SK-N-SH (cell line): ENCODE measurements at regions not wholly inside any gene's neighbourhood (a gene's known extent, or its start where the extent isn't known, plus 50 kb on each side); places are given as distances from the start of the nearest gene placed in this dataset.

Experiments
- CTCF ChIA-PET: fragments of 300-600, 350-600 bp; formaldehyde crosslinking; extraction: SDS; loops from one replicate; lab custom pipeline; 2021; lab: Yijun Ruan, JAX
- POLR2A ChIA-PET: fragments of 350-600 bp; sonication (Branson Sonifier 250); formaldehyde crosslinking; extraction: SDS; loops from one replicate; lab custom pipeline; 2020; ENCODE audit warnings: antibody characterized with exemption, inconsistent platforms; lab: Yijun Ruan, JAX
- DNase-seq: peaks from one replicate; pipeline ENCODE4 v3.0.0; 2012
- H2AFZ ChIP-seq: fragments of 200-600 bp; sonication (generic); 2 replicates; pipeline ENCODE4 v1.8.1; 2016; ENCODE audit warnings: antibody characterized with exemption, mild to moderate bottlenecking, low read depth
- H3F3A ChIP-seq: fragments of 200-600 bp; sonication (generic); replicated peaks from 2 replicates; pipeline ENCODE3; 2016; ENCODE audit warnings: antibody characterized with exemption, mild to moderate bottlenecking; ENCODE audit not compliant: insufficient read depth
- H3K27ac ChIP-seq, 2 experiments: fragments of 200-500 bp in 1 of 2; fragments of 200-600 bp in 1 of 2; sonication (Bioruptor generic) in 1 of 2; sonication (generic), shearing (Covaris generic) in 1 of 2; 2 replicates each; pipeline versions ENCODE4 v1.5.1 to v1.6.1; 2014 to 2016; ENCODE audit warnings: low read depth in 2 of 2, inconsistent platforms in 1 of 2, low read length in 1 of 2, mild to moderate bottlenecking in 1 of 2, mixed read lengths in 1 of 2
- H3K27me3 ChIP-seq: fragments of 200-600 bp; sonication (generic), shearing (Covaris generic); 2 replicates; pipeline ENCODE4 v1.6.1; 2016; ENCODE audit warnings: mixed run types; ENCODE audit not compliant: insufficient read depth
- H3K36me3 ChIP-seq, 2 experiments: fragments of 200-500 bp in 1 of 2; fragments of 200-600 bp in 1 of 2; sonication (Bioruptor generic) in 1 of 2; sonication (generic) in 1 of 2; replicated peaks in 1 of 2; 2 replicates each; pipeline versions ENCODE3 to v1.5.1; 2014 to 2016; ENCODE audit warnings: low read length in 1 of 2, mild to moderate bottlenecking in 1 of 2; ENCODE audit not compliant: insufficient read depth in 2 of 2, control insufficient read depth in 1 of 2
- H3K4me1 ChIP-seq, 2 experiments: fragments of 200-500 bp in 1 of 2; fragments of 200-600 bp in 1 of 2; sonication (Bioruptor generic) in 1 of 2; sonication (generic), shearing (Covaris generic) in 1 of 2; 2 replicates each; pipeline versions ENCODE4 v1.5.1 to v1.6.1; 2014 to 2016; ENCODE audit warnings: low read depth in 1 of 2, low read length in 1 of 2, mixed run types in 1 of 2; ENCODE audit not compliant: insufficient read depth in 2 of 2, control insufficient read depth in 1 of 2
- H3K4me2 ChIP-seq: fragments of 200-600 bp; sonication (generic), shearing (Covaris generic); 2 replicates; pipeline ENCODE4 v1.6.1; 2017; ENCODE audit warnings: mixed run types
- H3K4me3 ChIP-seq, 2 experiments: fragments of 200-500 bp in 1 of 2; fragments of 200-600 bp in 1 of 2; sonication (Bioruptor generic) in 1 of 2; sonication (generic), shearing (Covaris generic) in 1 of 2; 2 replicates each; pipeline versions ENCODE4 v1.5.1 to v1.8.1; 2014 to 2016; ENCODE audit warnings: low read depth in 2 of 2, inconsistent platforms in 1 of 2, low read length in 1 of 2, mild to moderate bottlenecking in 1 of 2, mixed read lengths in 1 of 2, moderate library complexity in 1 of 2
- H3K79me2 ChIP-seq: fragments of 200-600 bp; sonication (generic); 2 replicates; pipeline ENCODE4 v1.8.1; 2017; ENCODE audit warnings: mild to moderate bottlenecking; ENCODE audit not compliant: insufficient read depth
- H3K9ac ChIP-seq: fragments of 200-600 bp; sonication (generic); 2 replicates; pipeline ENCODE4 v1.6.1; 2017; ENCODE audit warnings: mixed run types
- H3K9me2 ChIP-seq: fragments of 200-600 bp; sonication (generic); 2 replicates; pipeline ENCODE4 v1.6.1; 2017; ENCODE audit warnings: mixed run types
- H3K9me3 ChIP-seq: fragments of 200-600 bp; sonication (generic); 2 replicates; pipeline ENCODE4 v1.6.1; 2017; ENCODE audit warnings: mixed run types, mild to moderate bottlenecking, moderate library complexity
- H4K20me1 ChIP-seq: fragments of 200-600 bp; sonication (generic); 2 replicates; pipeline ENCODE4 v1.6.1; 2017; ENCODE audit warnings: mild to moderate bottlenecking, mixed run types; ENCODE audit not compliant: insufficient read depth
- CHD2 ChIP-seq: fragments of 150-350 bp; IDR thresholded peaks from 2 replicates; pipeline ENCODE4 v1.6.1; 2018; ENCODE audit warnings: low read length; ENCODE audit not compliant: partially characterized antibody
- FOXJ3 ChIP-seq: sonication (generic); formaldehyde crosslinking; IDR thresholded peaks from 2 replicates; pipeline ENCODE4 v1.5.1; 2020; ENCODE audit warnings: mild to moderate bottlenecking, missing genetic modification reagents
- GATA2 ChIP-seq: sonication (generic); formaldehyde crosslinking; IDR thresholded peaks from 2 replicates; pipeline ENCODE4 v1.5.0; 2020; ENCODE audit warnings: mild to moderate bottlenecking, missing genetic modification reagents
- JUND ChIP-seq: IDR thresholded peaks from 2 replicates; pipeline ENCODE4 v1.4.0; 2012
- NRF1 ChIP-seq: IDR thresholded peaks from 2 replicates; pipeline ENCODE4 v1.6.1; 2012; ENCODE audit warnings: low read depth, mild to moderate bottlenecking, low read length
- POLR2AphosphoS5 ChIP-seq: IDR thresholded peaks from 2 replicates; pipeline ENCODE4 v1.6.1; 2012; ENCODE audit warnings: low read depth, low read length
- RAD21 ChIP-seq: IDR thresholded peaks from 2 replicates; pipeline ENCODE4 v1.6.1; 2012; ENCODE audit warnings: mild to moderate bottlenecking, low read length
- RCOR1 ChIP-seq: fragments of 150-350 bp; IDR thresholded peaks from 2 replicates; pipeline ENCODE4 v1.6.1; 2017; ENCODE audit warnings: antibody characterized with exemption, low read length
- SMC3 ChIP-seq: IDR thresholded peaks from 2 replicates; pipeline ENCODE4 v1.6.1; 2012; ENCODE audit warnings: low read depth, low read length, improper control_type of control experiment
- TAF1 ChIP-seq: IDR thresholded peaks from 2 replicates; pipeline ENCODE4 v1.6.1; 2012; ENCODE audit warnings: low read depth, mild to moderate bottlenecking, low read length, moderate library complexity, borderline replicate concordance
- TEAD4 ChIP-seq: IDR thresholded peaks from 2 replicates; pipeline ENCODE4 v1.4.0; 2012; ENCODE audit warnings: mild to moderate bottlenecking, borderline replicate concordance; ENCODE audit not compliant: insufficient read depth
- YY1 ChIP-seq: IDR thresholded peaks from 2 replicates; pipeline ENCODE4 v1.4.0; 2012; ENCODE audit warnings: low read depth, mild to moderate bottlenecking
- WGBS: methylation state at CpG from one replicate; pipeline ENCODE4 v1.1.6; 2017; ENCODE audit warnings: low lambda C conversion rate; 5-methylcytosine and 5-hydroxymethylcytosine counted together
- TF ChIP-seq, protein P1 (sequence below): fragments of 150-350 bp; IDR thresholded peaks from 2 replicates; pipeline ENCODE4 v1.6.1; 2016; ENCODE audit warnings: mild to moderate bottlenecking, low read depth, low read length
- TF ChIP-seq, protein P2 (sequence below): IDR thresholded peaks from 2 replicates; pipeline ENCODE4 v1.4.0; 2012; ENCODE audit warnings: low read depth, borderline replicate concordance
- TF ChIP-seq, protein P3 (sequence below): fragments of 200-600 bp; sonication (generic); IDR thresholded peaks from 2 replicates; pipeline ENCODE4 v1.6.1; 2017; ENCODE audit warnings: antibody characterized with exemption, mild to moderate bottlenecking, moderate library complexity

- Histone ChIP-seq H4K20me1 (no peaks in the 10 kb centered on the region), H3K9me3 (no peaks in the 10 kb centered on the region), H3K36me3 (no peaks in the 10 kb centered on the region), H3K9ac (no peak overlapping the region), H3K79me2 (no peaks in the 10 kb centered on the region), H3K4me3 (no peak overlapping the region), H3F3A (no peaks in the 10 kb centered on the region), H3K4me1 (no peaks in the 10 kb centered on the region), H3K9me2 (no peaks in the 10 kb centered on the region), H3K4me2 (no peak overlapping the region), H3K27ac (no peak overlapping the region)
- WGBS, result 5% methylated on average over 4 of the region's 4 CpGs
- ChIA-PET CTCF (interaction anchor here (1.4 kb wide), 1 partner anchor 9 kb away, joined by 4 read pairs; no protein-coding TSS in a partner anchor), POLR2A (no interaction called here)
- DNase-seq, result no peak
- TF ChIP-seq NRF1, result no peak
- TF ChIP-seq, all 33 proteins: peak for 0
- H2AFZ ChIP-seq, result no peak overlapping the region
- H3K27me3 ChIP-seq, result peaks cover 12% of the 10 kb centered on the region; the same call in 1 of the 2 replicates
Measured at GRCh38 chr18:22005191-22005841, 164.1 kb upstream of the GATA6 start.

- no peak for DNase-seq
- WGBS, result 8% methylated on average over 2 of the region's 2 CpGs
- Histone ChIP-seq H3K27me3 (peaks cover 12% of the 10 kb centered on the region; the same call in 1 of the 2 replicates), H3K4me1 (no peaks in the 10 kb centered on the region), H3K36me3 (no peaks in the 10 kb centered on the region), H2AFZ (no peak overlapping the region), H4K20me1 (no peaks in the 10 kb centered on the region), H3F3A (no peaks in the 10 kb centered on the region), H3K4me3 (no peak overlapping the region), H3K27ac (no peak overlapping the region), H3K79me2 (no peaks in the 10 kb centered on the region), H3K4me2 (no peak overlapping the region), H3K9ac (no peak overlapping the region), H3K9me2 (no peaks in the 10 kb centered on the region), H3K9me3 (no peaks in the 10 kb centered on the region)
- ChIA-PET CTCF (interaction anchor here (0.7 kb wide), 1 partner anchor 9 kb away, joined by 3 read pairs; no protein-coding TSS in a partner anchor), POLR2A (no interaction called here)
- TF ChIP-seq FOXJ3 (CRISPR knock-in tag) (no peak), POLR2AphosphoS5 (no peak), JUND (no peak), TEAD4 (no peak), RAD21 (no peak), YY1 (no peak), SMC3 (no peak), RCOR1 (no peak), TAF1 (no peak), GATA2 (CRISPR knock-in tag) (no peak), CHD2 (no peak)
- TF ChIP-seq, protein P1, sequence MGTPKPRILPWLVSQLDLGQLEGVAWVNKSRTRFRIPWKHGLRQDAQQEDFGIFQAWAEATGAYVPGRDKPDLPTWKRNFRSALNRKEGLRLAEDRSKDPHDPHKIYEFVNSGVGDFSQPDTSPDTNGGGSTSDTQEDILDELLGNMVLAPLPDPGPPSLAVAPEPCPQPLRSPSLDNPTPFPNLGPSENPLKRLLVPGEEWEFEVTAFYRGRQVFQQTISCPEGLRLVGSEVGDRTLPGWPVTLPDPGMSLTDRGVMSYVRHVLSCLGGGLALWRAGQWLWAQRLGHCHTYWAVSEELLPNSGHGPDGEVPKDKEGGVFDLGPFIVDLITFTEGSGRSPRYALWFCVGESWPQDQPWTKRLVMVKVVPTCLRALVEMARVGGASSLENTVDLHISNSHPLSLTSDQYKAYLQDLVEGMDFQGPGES, result no peak
- TF ChIP-seq, protein P2, sequence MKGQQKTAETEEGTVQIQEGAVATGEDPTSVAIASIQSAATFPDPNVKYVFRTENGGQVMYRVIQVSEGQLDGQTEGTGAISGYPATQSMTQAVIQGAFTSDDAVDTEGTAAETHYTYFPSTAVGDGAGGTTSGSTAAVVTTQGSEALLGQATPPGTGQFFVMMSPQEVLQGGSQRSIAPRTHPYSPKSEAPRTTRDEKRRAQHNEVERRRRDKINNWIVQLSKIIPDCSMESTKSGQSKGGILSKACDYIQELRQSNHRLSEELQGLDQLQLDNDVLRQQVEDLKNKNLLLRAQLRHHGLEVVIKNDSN, result no peak
- TF ChIP-seq, protein P3, sequence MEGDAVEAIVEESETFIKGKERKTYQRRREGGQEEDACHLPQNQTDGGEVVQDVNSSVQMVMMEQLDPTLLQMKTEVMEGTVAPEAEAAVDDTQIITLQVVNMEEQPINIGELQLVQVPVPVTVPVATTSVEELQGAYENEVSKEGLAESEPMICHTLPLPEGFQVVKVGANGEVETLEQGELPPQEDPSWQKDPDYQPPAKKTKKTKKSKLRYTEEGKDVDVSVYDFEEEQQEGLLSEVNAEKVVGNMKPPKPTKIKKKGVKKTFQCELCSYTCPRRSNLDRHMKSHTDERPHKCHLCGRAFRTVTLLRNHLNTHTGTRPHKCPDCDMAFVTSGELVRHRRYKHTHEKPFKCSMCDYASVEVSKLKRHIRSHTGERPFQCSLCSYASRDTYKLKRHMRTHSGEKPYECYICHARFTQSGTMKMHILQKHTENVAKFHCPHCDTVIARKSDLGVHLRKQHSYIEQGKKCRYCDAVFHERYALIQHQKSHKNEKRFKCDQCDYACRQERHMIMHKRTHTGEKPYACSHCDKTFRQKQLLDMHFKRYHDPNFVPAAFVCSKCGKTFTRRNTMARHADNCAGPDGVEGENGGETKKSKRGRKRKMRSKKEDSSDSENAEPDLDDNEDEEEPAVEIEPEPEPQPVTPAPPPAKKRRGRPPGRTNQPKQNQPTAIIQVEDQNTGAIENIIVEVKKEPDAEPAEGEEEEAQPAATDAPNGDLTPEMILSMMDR, result no peak
Measured at GRCh38 chr18:22006458-22006857, 162.9 kb upstream of the GATA6 start.
